IPS-NIHi11 (cell line): ENCODE measurements at regions not wholly inside any gene's neighbourhood (a gene's known extent, or its start where the extent isn't known, plus 50 kb on each side); places are given as distances from the start of the nearest gene placed in this dataset.
"Not testable (repeated sequence)": the region's sequence is repeated elsewhere in the genome, so short reads cannot be mapped to it uniquely, and the experiment has no call there.

Experiments
- DNase-seq: peaks from one replicate; pipeline ENCODE4 v3.0.0; 2012; ENCODE audit warnings: mixed read lengths, low spot score

GRCh38 chr18:29871246-29871645 is 1171.3 kb downstream of the DSC3 start:
- DNase-seq, result no peak

GRCh38 chr18:29862824-29863223 is 1179.7 kb downstream of the DSC3 start:
- DNase-seq, result no peak

- no peak for DNase-seq
These were observed 1186.9 kb downstream of the DSC3 start for GRCh38 chr18:29855637-29856036.

- no peak for DNase-seq
These were observed 1189.4 kb downstream of the DSC3 start for GRCh38 chr18:29853126-29853525.

GRCh38 chr18:29849144-29849543 is 1193.4 kb downstream of the DSC3 start:
- no peak for DNase-seq

- DNase-seq, result no peak
These were observed 1200.9 kb downstream of the DSC3 start for GRCh38 chr18:29841631-29842030.

GRCh38 chr18:29840089-29840488 is 1202.5 kb downstream of the DSC3 start:
- no peak for DNase-seq

GRCh38 chr18:29838961-29839360 is 1203.6 kb downstream of the DSC3 start:
- DNase-seq, result not testable (repeated sequence)

- DNase-seq, result no peak
These were observed 1204.0 kb downstream of the DSC3 start for GRCh38 chr18:29838556-29838955.

GRCh38 chr18:29823671-29824070 is 1218.9 kb downstream of the DSC3 start:
- DNase-seq, result no peak

GRCh38 chr18:29821544-29821943 is 1221.0 kb downstream of the DSC3 start:
- DNase-seq, result no peak

GRCh38 chr18:29811519-29811918 is 1231.0 kb downstream of the DSC3 start:
- DNase-seq, result no peak

- peak; percentile 12 for DNase-seq
These were observed 1261.7 kb downstream of the DSC3 start for GRCh38 chr18:29780816-29781215.

- DNase-seq, result no peak
These were observed 1263.4 kb downstream of the DSC3 start for GRCh38 chr18:29779096-29779495.

- no peak for DNase-seq
These were observed 1289.2 kb downstream of the DSC3 start for GRCh38 chr18:29753379-29753778.

GRCh38 chr18:29749704-29750103 is 1292.8 kb downstream of the DSC3 start:
- DNase-seq, result no peak

GRCh38 chr18:29741461-29741860 is 1301.1 kb downstream of the DSC3 start:
- DNase-seq, result no peak

GRCh38 chr18:29737620-29738019 is 1304.9 kb downstream of the DSC3 start:
- no peak for DNase-seq

GRCh38 chr18:29737190-29737589 is 1305.4 kb downstream of the DSC3 start:
- no peak for DNase-seq

GRCh38 chr18:29730073-29730472 is 1312.5 kb downstream of the DSC3 start:
- DNase-seq, result no peak

GRCh38 chr18:29726646-29727045 is 1315.9 kb downstream of the DSC3 start:
- no peak for DNase-seq

- not testable (repeated sequence) for DNase-seq
These were observed 1319.1 kb downstream of the DSC3 start for GRCh38 chr18:29723486-29723885.

GRCh38 chr18:29715960-29716359 is 1326.6 kb downstream of the DSC3 start:
- DNase-seq, result not testable (repeated sequence)

GRCh38 chr18:29712785-29713184 is 1329.8 kb downstream of the DSC3 start:
- no peak for DNase-seq

GRCh38 chr18:29711932-29712331 is 1330.6 kb downstream of the DSC3 start:
- peak; percentile 43 for DNase-seq
